Activated T-cell treated with anti-CD3 and anti-CD28 coated beads, Interleukin-2, amount 50 U/mL, for 72 hours (primary cell): ENCODE measurements at regions not wholly inside any gene's neighbourhood (a gene's known extent, or its start where the extent isn't known, plus 50 kb on each side); places are given as distances from the start of the nearest gene placed in this dataset.

ENCODE experiments used
- ATAC-seq, 2 donors: fragments of 150-1000 bp; cut with Tn5 transposase; replicated peaks in 1 of 2; 2 replicates each; pipeline ENCODE4 v1.10.0; 2021; ENCODE audit warnings: moderate library complexity in 2 of 2, mild to moderate bottlenecking in 1 of 2
- DNase-seq, 2 donors: peaks; one replicate each; pipeline ENCODE4 v3.0.0; 2021 to 2022; ENCODE audit warnings: mixed read lengths in 1 of 2
- H3K27ac Mint-ChIP-seq: one replicate; pipeline ENCODE4 v1.8.0; 2022; ENCODE audit warnings: mild to moderate bottlenecking, moderate library complexity, mixed read lengths
- H3K27me3 Mint-ChIP-seq: one replicate; pipeline ENCODE4 v1.8.0; 2022; ENCODE audit warnings: low read depth, mixed read lengths
- H3K36me3 Mint-ChIP-seq, 2 donors: one replicate each; pipeline ENCODE4 v1.8.0; 2022; ENCODE audit warnings: mixed read lengths in 2 of 2, mild to moderate bottlenecking in 1 of 2; ENCODE audit not compliant: insufficient read depth in 2 of 2
- H3K4me1 Mint-ChIP-seq: one replicate; pipeline ENCODE4 v1.8.0; 2022; ENCODE audit warnings: low read depth, mixed read lengths
- H3K4me3 Mint-ChIP-seq, 2 donors: one replicate each; pipeline ENCODE4 v1.8.0; 2022; ENCODE audit warnings: mild to moderate bottlenecking in 2 of 2, mixed read lengths in 2 of 2, moderate library complexity in 2 of 2
- H3K9me3 Mint-ChIP-seq, 2 donors: one replicate each; pipeline ENCODE4 v1.8.0; 2022; ENCODE audit warnings: mixed read lengths in 2 of 2

GRCh38 chr5:42908509-42909488 lies 97.1 kb upstream of the SELENOP start:
- DNase-seq, result peak; percentile 87 to 91
- Mint-ChIP-seq H3K36me3 (no peaks in the 10 kb centered on the region), H3K4me1 (peaks cover 14% of the 10 kb centered on the region), H3K27ac (peak overlapping the region; percentile 88), H3K9me3 (no peaks in the 10 kb centered on the region), H3K27me3 (no peaks in the 10 kb centered on the region), H3K4me3 (peak overlapping the region; percentile 91 to 94)
- peak; percentile 91 to 92 for ATAC-seq

- no peaks in the 10 kb centered on the region for H3K27me3 Mint-ChIP-seq
- peaks cover 14% of the 10 kb centered on the region for H3K4me1 Mint-ChIP-seq
- peak overlapping the region; percentile 91 to 94 for H3K4me3 Mint-ChIP-seq
- no peaks in the 10 kb centered on the region for H3K9me3 Mint-ChIP-seq
- H3K36me3 Mint-ChIP-seq, result no peaks in the 10 kb centered on the region
- DNase-seq, result no peak
- no peak for ATAC-seq
- H3K27ac Mint-ChIP-seq, result peak overlapping the region; percentile 88
Measured at GRCh38 chr5:42908086-42908485, 96.4 kb upstream of the SELENOP start.

- ATAC-seq (no peak), DNase-seq (no peak)
- peaks cover 14% of the 10 kb centered on the region for H3K4me1 Mint-ChIP-seq
- H3K27me3 Mint-ChIP-seq, result no peaks in the 10 kb centered on the region
- H3K27ac Mint-ChIP-seq, result no peak overlapping the region
- H3K9me3 Mint-ChIP-seq, result no peaks in the 10 kb centered on the region
- H3K4me3 Mint-ChIP-seq, result no peak overlapping the region
- no peaks in the 10 kb centered on the region for H3K36me3 Mint-ChIP-seq
Measured at GRCh38 chr5:42905827-42906226, 94.1 kb upstream of the SELENOP start.

- ATAC-seq, result no peak
Measured at GRCh38 chr5:42900734-42901133, 89.0 kb upstream of the SELENOP start.

GRCh38 chr5:42898760-42899159 lies 87.1 kb upstream of the SELENOP start:
- H3K4me1 Mint-ChIP-seq, result no peaks in the 10 kb centered on the region
- H3K4me3 Mint-ChIP-seq, result no peak overlapping the region
- H3K27me3 Mint-ChIP-seq, result no peaks in the 10 kb centered on the region
- H3K27ac Mint-ChIP-seq, result no peak overlapping the region
- ATAC-seq (no peak), DNase-seq (no peak)
- H3K9me3 Mint-ChIP-seq, result no peaks in the 10 kb centered on the region
- no peaks in the 10 kb centered on the region for H3K36me3 Mint-ChIP-seq

More at GRCh38 chr5:42900734-42901133, 89.0 kb upstream of the SELENOP start:
- Mint-ChIP-seq H3K9me3 (no peaks in the 10 kb centered on the region), H3K4me3 (no peak overlapping the region), H3K4me1 (no peaks in the 10 kb centered on the region), H3K27me3 (no peaks in the 10 kb centered on the region), H3K36me3 (no peaks in the 10 kb centered on the region), H3K27ac (no peak overlapping the region)
- no peak for DNase-seq

GRCh38 chr5:42896523-42896922 lies 84.8 kb upstream of the SELENOP start:
- Mint-ChIP-seq H3K27ac (no peak overlapping the region), H3K36me3 (no peaks in the 10 kb centered on the region), H3K4me1 (no peaks in the 10 kb centered on the region)

GRCh38 chr5:42894057-42894456 lies 82.4 kb upstream of the SELENOP start:
- H3K36me3 Mint-ChIP-seq, result no peaks in the 10 kb centered on the region
- no peaks in the 10 kb centered on the region for H3K9me3 Mint-ChIP-seq
- no peak overlapping the region for H3K4me3 Mint-ChIP-seq
- no peak for ATAC-seq
- no peak overlapping the region for H3K27ac Mint-ChIP-seq
- H3K27me3 Mint-ChIP-seq, result no peaks in the 10 kb centered on the region
- no peak for DNase-seq
- no peaks in the 10 kb centered on the region for H3K4me1 Mint-ChIP-seq

More at GRCh38 chr5:42896523-42896922, 84.8 kb upstream of the SELENOP start:
- no peaks in the 10 kb centered on the region for H3K27me3 Mint-ChIP-seq
- no peak overlapping the region for H3K4me3 Mint-ChIP-seq
- DNase-seq, result no peak
- no peak for ATAC-seq
- no peaks in the 10 kb centered on the region for H3K9me3 Mint-ChIP-seq

GRCh38 chr5:42889311-42889933 lies 77.7 kb upstream of the SELENOP start:
- peak; percentile 69 to 70 for DNase-seq
- Mint-ChIP-seq H3K4me1 (no peaks in the 10 kb centered on the region), H3K4me3 (no peak overlapping the region), H3K27me3 (peaks cover 6% of the 10 kb centered on the region), H3K36me3 (no peaks in the 10 kb centered on the region), H3K9me3 (no peaks in the 10 kb centered on the region), H3K27ac (no peak overlapping the region)
- peak; percentile 78 to 86 for ATAC-seq

- Mint-ChIP-seq H3K27ac (no peak overlapping the region), H3K4me1 (no peaks in the 10 kb centered on the region), H3K4me3 (no peak overlapping the region), H3K27me3 (peaks cover 6% of the 10 kb centered on the region), H3K9me3 (no peaks in the 10 kb centered on the region), H3K36me3 (no peaks in the 10 kb centered on the region)
- DNase-seq (no peak), ATAC-seq (no peak)
Measured at GRCh38 chr5:42888771-42889170, 77.1 kb upstream of the SELENOP start.

- Mint-ChIP-seq H3K4me1 (no peaks in the 10 kb centered on the region), H3K9me3 (no peaks in the 10 kb centered on the region), H3K27me3 (peaks cover 6% of the 10 kb centered on the region), H3K27ac (no peak overlapping the region), H3K36me3 (no peaks in the 10 kb centered on the region), H3K4me3 (no peak overlapping the region)
- ATAC-seq (no peak), DNase-seq (no peak)
Measured at GRCh38 chr5:42887575-42887974, 75.9 kb upstream of the SELENOP start.

- Mint-ChIP-seq H3K4me1 (no peaks in the 10 kb centered on the region), H3K27me3 (peaks cover 6% of the 10 kb centered on the region), H3K27ac (no peak overlapping the region), H3K9me3 (no peaks in the 10 kb centered on the region), H3K4me3 (no peak overlapping the region), H3K36me3 (no peaks in the 10 kb centered on the region)
- ATAC-seq (no peak), DNase-seq (no peak)
Measured at GRCh38 chr5:42887097-42887496, 75.4 kb upstream of the SELENOP start.

GRCh38 chr5:42886635-42887034 lies 74.9 kb upstream of the SELENOP start:
- Mint-ChIP-seq H3K27ac (no peak overlapping the region), H3K9me3 (no peaks in the 10 kb centered on the region), H3K4me1 (no peaks in the 10 kb centered on the region), H3K4me3 (no peak overlapping the region), H3K36me3 (no peaks in the 10 kb centered on the region), H3K27me3 (peaks cover 6% of the 10 kb centered on the region)
- DNase-seq, result no peak
- no peak for ATAC-seq

GRCh38 chr5:42884326-42884725 lies 72.6 kb upstream of the SELENOP start:
- DNase-seq (no peak), ATAC-seq (no peak)
- peaks cover 6% of the 10 kb centered on the region for H3K27me3 Mint-ChIP-seq
- no peak overlapping the region for H3K4me3 Mint-ChIP-seq
- H3K9me3 Mint-ChIP-seq, result no peaks in the 10 kb centered on the region
- no peak overlapping the region for H3K27ac Mint-ChIP-seq
- no peaks in the 10 kb centered on the region for H3K4me1 Mint-ChIP-seq
- no peaks in the 10 kb centered on the region for H3K36me3 Mint-ChIP-seq
